ENCODE measurements at regions not wholly inside any gene's neighbourhood (a gene's known extent, or its start where the extent isn't known, plus 50 kb on each side); places are given as distances from the start of the nearest gene placed in this dataset.

DNA sequence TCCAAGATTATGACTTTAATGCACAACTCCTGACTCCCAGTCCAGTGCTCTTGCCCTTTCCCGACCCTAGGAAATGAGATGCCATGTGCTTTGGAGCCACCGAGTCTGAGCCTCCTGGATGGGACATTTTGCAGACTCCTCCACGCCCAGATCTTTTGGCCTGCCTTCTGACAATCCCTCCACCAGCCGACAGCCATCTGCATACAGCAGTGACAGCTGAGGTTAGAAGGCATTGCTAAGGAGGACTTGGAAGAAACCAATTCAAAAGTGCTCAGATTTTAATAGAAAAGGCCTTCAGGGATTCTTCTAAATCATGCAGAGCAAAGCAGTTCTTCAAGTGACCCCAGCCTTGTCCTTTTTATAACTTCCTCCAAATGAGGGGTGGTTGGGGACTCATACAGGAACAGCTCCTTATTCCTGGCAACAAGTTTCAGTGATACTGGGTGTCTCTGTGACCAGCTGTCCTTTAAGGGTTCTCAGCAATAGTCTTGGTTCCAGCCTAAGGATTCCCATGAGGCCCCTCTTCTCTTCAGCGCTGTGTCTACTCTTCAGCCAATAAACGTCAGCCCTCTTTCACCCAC, 369.3 kb downstream of the PBX1 start:
- ATAC-seq = no peak
- TF ChIP-seq ISL1 (CRISPR knock-in tag; IDR thresholded peaks at IDR 0.05) (no peak), TOX (CRISPR knock-in tag; IDR thresholded peaks at IDR 0.05; ENCODE audit: borderline replicate concordance) (no peak), ESRRG (CRISPR knock-in tag; IDR thresholded peaks at IDR 0.05) (no peak), ZNF70 (CRISPR knock-in tag; IDR thresholded peaks at IDR 0.05) (no peak), TCF4 (CRISPR knock-in tag; IDR thresholded peaks at IDR 0.05; ENCODE audit: borderline replicate concordance) (no peak), ZNF565 (CRISPR knock-in tag; conservative IDR thresholded peaks at IDR 0.05; ENCODE audit: low read depth) (no peak), CSDC2 (CRISPR knock-in tag; IDR thresholded peaks at IDR 0.05) (no peak), ZFP30 (CRISPR knock-in tag; IDR thresholded peaks at IDR 0.05) (no peak), PPARA (CRISPR knock-in tag; IDR thresholded peaks at IDR 0.05; ENCODE audit: borderline replicate concordance) (no peak)
- TF ChIP-seq, protein P1, sequence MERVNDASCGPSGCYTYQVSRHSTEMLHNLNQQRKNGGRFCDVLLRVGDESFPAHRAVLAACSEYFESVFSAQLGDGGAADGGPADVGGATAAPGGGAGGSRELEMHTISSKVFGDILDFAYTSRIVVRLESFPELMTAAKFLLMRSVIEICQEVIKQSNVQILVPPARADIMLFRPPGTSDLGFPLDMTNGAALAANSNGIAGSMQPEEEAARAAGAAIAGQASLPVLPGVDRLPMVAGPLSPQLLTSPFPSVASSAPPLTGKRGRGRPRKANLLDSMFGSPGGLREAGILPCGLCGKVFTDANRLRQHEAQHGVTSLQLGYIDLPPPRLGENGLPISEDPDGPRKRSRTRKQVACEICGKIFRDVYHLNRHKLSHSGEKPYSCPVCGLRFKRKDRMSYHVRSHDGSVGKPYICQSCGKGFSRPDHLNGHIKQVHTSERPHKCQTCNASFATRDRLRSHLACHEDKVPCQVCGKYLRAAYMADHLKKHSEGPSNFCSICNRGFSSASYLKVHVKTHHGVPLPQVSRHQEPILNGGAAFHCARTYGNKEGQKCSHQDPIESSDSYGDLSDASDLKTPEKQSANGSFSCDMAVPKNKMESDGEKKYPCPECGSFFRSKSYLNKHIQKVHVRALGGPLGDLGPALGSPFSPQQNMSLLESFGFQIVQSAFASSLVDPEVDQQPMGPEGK (CRISPR knock-in tag; IDR thresholded peaks at IDR 0.05; ENCODE audit: borderline replicate concordance) = no peak
- TF ChIP-seq, protein P2, sequence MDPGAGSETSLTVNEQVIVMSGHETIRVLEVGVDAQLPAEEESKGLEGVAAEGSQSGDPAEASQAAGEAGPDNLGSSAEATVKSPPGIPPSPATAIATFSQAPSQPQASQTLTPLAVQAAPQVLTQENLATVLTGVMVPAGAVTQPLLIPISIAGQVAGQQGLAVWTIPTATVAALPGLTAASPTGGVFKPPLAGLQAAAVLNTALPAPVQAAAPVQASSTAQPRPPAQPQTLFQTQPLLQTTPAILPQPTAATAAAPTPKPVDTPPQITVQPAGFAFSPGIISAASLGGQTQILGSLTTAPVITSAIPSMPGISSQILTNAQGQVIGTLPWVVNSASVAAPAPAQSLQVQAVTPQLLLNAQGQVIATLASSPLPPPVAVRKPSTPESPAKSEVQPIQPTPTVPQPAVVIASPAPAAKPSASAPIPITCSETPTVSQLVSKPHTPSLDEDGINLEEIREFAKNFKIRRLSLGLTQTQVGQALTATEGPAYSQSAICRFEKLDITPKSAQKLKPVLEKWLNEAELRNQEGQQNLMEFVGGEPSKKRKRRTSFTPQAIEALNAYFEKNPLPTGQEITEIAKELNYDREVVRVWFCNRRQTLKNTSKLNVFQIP (CRISPR knock-in tag; IDR thresholded peaks at IDR 0.05; ENCODE audit: borderline replicate concordance, low read depth) = no peak
- TF ChIP-seq, protein P3, sequence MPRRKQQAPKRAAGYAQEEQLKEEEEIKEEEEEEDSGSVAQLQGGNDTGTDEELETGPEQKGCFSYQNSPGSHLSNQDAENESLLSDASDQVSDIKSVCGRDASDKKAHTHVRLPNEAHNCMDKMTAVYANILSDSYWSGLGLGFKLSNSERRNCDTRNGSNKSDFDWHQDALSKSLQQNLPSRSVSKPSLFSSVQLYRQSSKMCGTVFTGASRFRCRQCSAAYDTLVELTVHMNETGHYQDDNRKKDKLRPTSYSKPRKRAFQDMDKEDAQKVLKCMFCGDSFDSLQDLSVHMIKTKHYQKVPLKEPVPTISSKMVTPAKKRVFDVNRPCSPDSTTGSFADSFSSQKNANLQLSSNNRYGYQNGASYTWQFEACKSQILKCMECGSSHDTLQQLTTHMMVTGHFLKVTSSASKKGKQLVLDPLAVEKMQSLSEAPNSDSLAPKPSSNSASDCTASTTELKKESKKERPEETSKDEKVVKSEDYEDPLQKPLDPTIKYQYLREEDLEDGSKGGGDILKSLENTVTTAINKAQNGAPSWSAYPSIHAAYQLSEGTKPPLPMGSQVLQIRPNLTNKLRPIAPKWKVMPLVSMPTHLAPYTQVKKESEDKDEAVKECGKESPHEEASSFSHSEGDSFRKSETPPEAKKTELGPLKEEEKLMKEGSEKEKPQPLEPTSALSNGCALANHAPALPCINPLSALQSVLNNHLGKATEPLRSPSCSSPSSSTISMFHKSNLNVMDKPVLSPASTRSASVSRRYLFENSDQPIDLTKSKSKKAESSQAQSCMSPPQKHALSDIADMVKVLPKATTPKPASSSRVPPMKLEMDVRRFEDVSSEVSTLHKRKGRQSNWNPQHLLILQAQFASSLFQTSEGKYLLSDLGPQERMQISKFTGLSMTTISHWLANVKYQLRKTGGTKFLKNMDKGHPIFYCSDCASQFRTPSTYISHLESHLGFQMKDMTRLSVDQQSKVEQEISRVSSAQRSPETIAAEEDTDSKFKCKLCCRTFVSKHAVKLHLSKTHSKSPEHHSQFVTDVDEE (CRISPR knock-in tag; IDR thresholded peaks at IDR 0.05) = no peak

DNA sequence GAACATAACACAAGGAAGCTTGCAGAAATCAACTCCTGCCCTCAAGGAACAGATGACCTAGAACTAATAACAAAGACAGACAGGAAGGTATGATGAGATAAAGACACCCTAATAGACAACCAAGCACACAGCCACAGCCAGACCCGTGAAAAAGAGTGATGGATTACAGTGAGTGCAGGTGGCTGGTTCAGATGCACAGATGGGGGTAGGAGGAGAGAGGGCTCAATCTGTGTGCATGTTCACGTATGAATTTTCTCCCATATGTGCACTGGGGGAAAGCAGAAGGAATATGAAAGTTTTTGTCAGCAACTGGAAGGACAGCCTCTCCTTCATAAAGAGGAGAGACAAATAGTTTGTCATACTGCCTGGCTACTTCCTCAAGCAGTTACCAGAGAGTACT, 367.1 kb downstream of the PBX1 start:
- TF ChIP-seq ISL1 (CRISPR knock-in tag; IDR thresholded peaks at IDR 0.05) = no peak
- TF ChIP-seq ESRRG (CRISPR knock-in tag; IDR thresholded peaks at IDR 0.05) = no peak
- TF ChIP-seq, protein P1 (CRISPR knock-in tag; IDR thresholded peaks at IDR 0.05; ENCODE audit: borderline replicate concordance) = no peak
- no peak for TF ChIP-seq GLIS3 (CRISPR knock-in tag; IDR thresholded peaks at IDR 0.05)
- TF ChIP-seq ZFP3 (CRISPR knock-in tag; IDR thresholded peaks at IDR 0.05) = no peak
- no peak for TF ChIP-seq OSR1 (CRISPR knock-in tag; IDR thresholded peaks at IDR 0.05)
- TF ChIP-seq, protein P4, sequence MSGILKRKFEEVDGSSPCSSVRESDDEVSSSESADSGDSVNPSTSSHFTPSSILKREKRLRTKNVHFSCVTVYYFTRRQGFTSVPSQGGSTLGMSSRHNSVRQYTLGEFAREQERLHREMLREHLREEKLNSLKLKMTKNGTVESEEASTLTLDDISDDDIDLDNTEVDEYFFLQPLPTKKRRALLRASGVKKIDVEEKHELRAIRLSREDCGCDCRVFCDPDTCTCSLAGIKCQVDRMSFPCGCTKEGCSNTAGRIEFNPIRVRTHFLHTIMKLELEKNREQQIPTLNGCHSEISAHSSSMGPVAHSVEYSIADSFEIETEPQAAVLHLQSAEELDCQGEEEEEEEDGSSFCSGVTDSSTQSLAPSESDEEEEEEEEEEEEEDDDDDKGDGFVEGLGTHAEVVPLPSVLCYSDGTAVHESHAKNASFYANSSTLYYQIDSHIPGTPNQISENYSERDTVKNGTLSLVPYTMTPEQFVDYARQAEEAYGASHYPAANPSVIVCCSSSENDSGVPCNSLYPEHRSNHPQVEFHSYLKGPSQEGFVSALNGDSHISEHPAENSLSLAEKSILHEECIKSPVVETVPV (CRISPR knock-in tag; IDR thresholded peaks at IDR 0.05) = no peak
- ATAC-seq = no peak

DNA sequence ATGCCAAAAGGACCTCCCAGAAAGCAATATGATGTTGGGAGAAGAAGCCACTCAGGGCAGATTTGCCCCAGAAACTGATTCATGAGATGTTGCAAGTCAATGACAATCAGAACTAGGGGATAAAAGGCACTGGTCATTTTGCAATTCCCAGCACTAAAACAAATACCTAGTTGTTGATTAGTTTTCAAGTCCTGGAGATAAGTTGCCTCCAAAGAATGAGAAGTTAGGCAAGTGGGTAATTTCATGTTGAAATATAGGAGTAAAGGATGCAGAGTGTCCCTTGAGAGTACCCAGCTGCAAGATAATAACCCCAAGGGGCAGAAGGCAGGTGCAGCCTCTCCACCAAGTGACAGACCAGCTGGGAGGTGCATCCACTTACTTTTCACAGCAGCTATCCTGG, 363.6 kb downstream of the PBX1 start:
- TF ChIP-seq ZFP30 (CRISPR knock-in tag; IDR thresholded peaks at IDR 0.05) = no peak
- TF ChIP-seq, protein P5, sequence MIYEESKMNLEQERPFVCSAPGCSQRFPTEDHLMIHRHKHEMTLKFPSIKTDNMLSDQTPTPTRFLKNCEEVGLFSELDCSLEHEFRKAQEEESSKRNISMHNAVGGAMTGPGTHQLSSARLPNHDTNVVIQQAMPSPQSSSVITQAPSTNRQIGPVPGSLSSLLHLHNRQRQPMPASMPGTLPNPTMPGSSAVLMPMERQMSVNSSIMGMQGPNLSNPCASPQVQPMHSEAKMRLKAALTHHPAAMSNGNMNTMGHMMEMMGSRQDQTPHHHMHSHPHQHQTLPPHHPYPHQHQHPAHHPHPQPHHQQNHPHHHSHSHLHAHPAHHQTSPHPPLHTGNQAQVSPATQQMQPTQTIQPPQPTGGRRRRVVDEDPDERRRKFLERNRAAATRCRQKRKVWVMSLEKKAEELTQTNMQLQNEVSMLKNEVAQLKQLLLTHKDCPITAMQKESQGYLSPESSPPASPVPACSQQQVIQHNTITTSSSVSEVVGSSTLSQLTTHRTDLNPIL (CRISPR knock-in tag; IDR thresholded peaks at IDR 0.05; ENCODE audit: low read depth) = no peak
- TF ChIP-seq SNAI2 (CRISPR knock-in tag; IDR thresholded peaks at IDR 0.05) = no peak
- no peak for TF ChIP-seq ZFP3 (CRISPR knock-in tag; IDR thresholded peaks at IDR 0.05)
- TF ChIP-seq RARB (CRISPR knock-in tag; IDR thresholded peaks at IDR 0.05) = no peak
- TF ChIP-seq, protein P2 (CRISPR knock-in tag; IDR thresholded peaks at IDR 0.05; ENCODE audit: borderline replicate concordance, low read depth) = no peak
- no peak for TF ChIP-seq CSDC2 (CRISPR knock-in tag; IDR thresholded peaks at IDR 0.05)
- no peak for TF ChIP-seq ESRRG (CRISPR knock-in tag; IDR thresholded peaks at IDR 0.05)

More for the DNA sequence above, 363.6 kb downstream of the PBX1 start:
- ATAC-seq = no peak
